HG03280 (cell line): ENCODE measurements at regions not wholly inside any gene's neighbourhood (a gene's known extent, or its start where the extent isn't known, plus 50 kb on each side); places are given as distances from the start of the nearest gene placed in this dataset.

Experiments used
- ATAC-seq: cut with Tn5 transposase; IDR thresholded peaks from one replicate; pipeline ENCODE4 v1.9.1; 2021; ENCODE audit warnings: mild to moderate bottlenecking, moderate library complexity; ENCODE audit not compliant: unreplicated experiment

- no peak for ATAC-seq
Observed at GRCh38 chr9:108093773-108094675, 604.5 kb upstream of the KLF4 start.

- ATAC-seq, result no peak
Observed at GRCh38 chr9:108088916-108089315, 599.3 kb upstream of the KLF4 start.

GRCh38 chr9:108087781-108088180, 598.2 kb upstream of the KLF4 start:
- no peak for ATAC-seq

- ATAC-seq, result no peak
Observed at GRCh38 chr9:108086624-108087023, 597.1 kb upstream of the KLF4 start.

- ATAC-seq, result no peak
Observed at GRCh38 chr9:108085294-108085693, 595.7 kb upstream of the KLF4 start.

- no peak for ATAC-seq
Observed at GRCh38 chr9:108083796-108084352, 594.3 kb upstream of the KLF4 start.

- no peak for ATAC-seq
Observed at GRCh38 chr9:108083160-108083750, 593.7 kb upstream of the KLF4 start.

- no peak for ATAC-seq
Observed at GRCh38 chr9:108081112-108081511, 591.5 kb upstream of the KLF4 start.

- no peak for ATAC-seq
Observed at GRCh38 chr9:108080285-108080684, 590.7 kb upstream of the KLF4 start.

- no peak for ATAC-seq
Observed at GRCh38 chr9:108078811-108079210, 589.2 kb upstream of the KLF4 start.

- no peak for ATAC-seq
Observed at GRCh38 chr9:108078375-108078774, 588.8 kb upstream of the KLF4 start.

GRCh38 chr9:108077556-108077955, 588.0 kb upstream of the KLF4 start:
- no peak for ATAC-seq

GRCh38 chr9:108074900-108075299, 585.3 kb upstream of the KLF4 start:
- ATAC-seq, result no peak

GRCh38 chr9:108073823-108074222, 584.3 kb upstream of the KLF4 start:
- no peak for ATAC-seq

- ATAC-seq, result no peak
Observed at GRCh38 chr9:108072740-108073139, 583.2 kb upstream of the KLF4 start.

GRCh38 chr9:108070861-108071260, 581.3 kb upstream of the KLF4 start:
- ATAC-seq, result no peak

GRCh38 chr9:108069991-108070390, 580.4 kb upstream of the KLF4 start:
- ATAC-seq, result no peak

GRCh38 chr9:108062680-108063079, 573.1 kb upstream of the KLF4 start:
- ATAC-seq, result no peak

GRCh38 chr9:108060175-108060574, 570.6 kb upstream of the KLF4 start:
- no peak for ATAC-seq

- no peak for ATAC-seq
Observed at GRCh38 chr9:108058135-108058814, 568.7 kb upstream of the KLF4 start.

GRCh38 chr9:108057421-108058134, 568.0 kb upstream of the KLF4 start:
- no peak for ATAC-seq
